B cell (primary cell): ENCODE measurements at regions not wholly inside any gene's neighbourhood (a gene's known extent, or its start where the extent isn't known, plus 50 kb on each side); places are given as distances from the start of the nearest gene placed in this dataset.

ENCODE experiments used
- ATAC-seq: fragments of 200-7000 bp; cut with Tn5 transposase; one replicate; pipeline ENCODE4 v1.10.0; 2021; ENCODE audit warnings: low read depth, mild to moderate bottlenecking, moderate number of reproducible peaks, moderate library complexity
- CTCF ChIA-PET: fragments of 350-600 bp; sonication (Branson Sonifier 250); formaldehyde crosslinking; loops from one replicate; lab custom pipeline; 2021; ENCODE audit warnings: antibody characterized with exemption, inconsistent platforms; lab: Charles Lee
- POLR2A ChIA-PET: fragments of 350-600 bp; sonication (Branson Sonifier 250); formaldehyde crosslinking; loops from one replicate; lab custom pipeline; 2021; ENCODE audit warnings: antibody characterized with exemption; lab: Charles Lee
- DNase-seq: peaks from one replicate; pipeline ENCODE4 v3.0.0; 2013
- H2AFZ ChIP-seq: 2 replicates; pipeline ENCODE4 v1.6.1; 2012; ENCODE audit warnings: mild to moderate bottlenecking, low read depth, low read length; ENCODE audit not compliant: insufficient read depth, poor library complexity, severe bottlenecking
- H3K27ac ChIP-seq, 2 donors: 1 replicate in 1 of 2; 2 replicates in 1 of 2; pipeline ENCODE4 v1.5.1; 2012 to 2013; ENCODE audit warnings: low read length in 2 of 2, mild to moderate bottlenecking in 2 of 2, moderate library complexity in 1 of 2
- H3K27me3 ChIP-seq, 4 experiments: fragments of 200-600 bp in 1 of 4; sonication (generic) in 1 of 4; replicated peaks in 1 of 4; 1 replicate in 2 of 4; 2 replicates in 2 of 4; pipeline versions ENCODE4 v1.6.1 to v1.7.0; 2013 to 2016; ENCODE audit warnings: low read length in 3 of 4, mild to moderate bottlenecking in 2 of 4, mixed read lengths in 1 of 4, moderate library complexity in 1 of 4; ENCODE audit not compliant: insufficient read depth in 4 of 4, control insufficient read depth in 3 of 4; ENCODE audit errors: control extremely low read depth in 1 of 4
- H3K36me3 ChIP-seq, 2 experiments: replicated peaks in 1 of 2; 1 replicate in 1 of 2; 2 replicates in 1 of 2; pipeline versions ENCODE4 v1.6.1 to v1.7.1; 2013; ENCODE audit warnings: low read length in 1 of 2; ENCODE audit not compliant: insufficient read depth in 2 of 2, control insufficient read depth in 1 of 2; ENCODE audit errors: control extremely low read depth in 1 of 2, extremely low read depth in 1 of 2
- H3K4me1 ChIP-seq, 2 donors: fragments of 200-600 bp in 1 of 2; sonication (generic) in 1 of 2; 1 replicate in 1 of 2; 2 replicates in 1 of 2; pipeline versions ENCODE4 v1.5.1 to v1.6.1; 2013 to 2017; ENCODE audit warnings: low read length in 2 of 2; ENCODE audit not compliant: control insufficient read depth in 2 of 2, insufficient read depth in 2 of 2
- H3K4me2 ChIP-seq: replicated peaks from 2 replicates; pipeline ENCODE3; 2012; ENCODE audit warnings: mild to moderate bottlenecking, low read depth, low read length; ENCODE audit not compliant: poor library complexity, severe bottlenecking
- H3K4me3 ChIP-seq, 5 experiments: fragments of 200-600 bp in 1 of 5; sonication (generic) in 1 of 5; 1 replicate in 3 of 5; 2 replicates in 2 of 5; pipeline versions ENCODE4 v1.5.1 to v1.7.0; 2011 to 2016; ENCODE audit warnings: low read length in 4 of 5, mild to moderate bottlenecking in 4 of 5, low read depth in 2 of 5, control low read depth in 1 of 5, moderate library complexity in 1 of 5; ENCODE audit not compliant: insufficient read depth in 1 of 5; ENCODE audit errors: control extremely low read depth in 1 of 5, extremely low read depth in 1 of 5
- H3K79me2 ChIP-seq: fragments of 200-600 bp; sonication (generic); one replicate; pipeline ENCODE4 v1.6.0; 2016; ENCODE audit warnings: low read length; ENCODE audit not compliant: control insufficient read depth, insufficient read depth
- H3K9ac ChIP-seq: fragments of 200-600 bp; sonication (generic); 2 replicates; pipeline ENCODE4 v1.6.1; 2017; ENCODE audit warnings: mild to moderate bottlenecking, low read length, moderate library complexity
- H3K9me3 ChIP-seq, 3 donors: one replicate each; pipeline versions ENCODE4 v1.6.1 to v1.7.1; 2013; ENCODE audit warnings: low read length in 2 of 3; ENCODE audit not compliant: control insufficient read depth in 2 of 3, insufficient read depth in 1 of 3; ENCODE audit errors: control extremely low read depth in 1 of 3
- H4K20me1 ChIP-seq: 2 replicates; pipeline ENCODE4 v1.6.0; 2012; ENCODE audit warnings: mild to moderate bottlenecking, low read length; ENCODE audit not compliant: insufficient read depth, control insufficient read depth, poor library complexity, severe bottlenecking
- H3K27ac Mint-ChIP-seq: one replicate; pipeline ENCODE4 v1.8.0; 2021; ENCODE audit warnings: mixed read lengths
- H3K27me3 Mint-ChIP-seq: one replicate; pipeline ENCODE4 v1.8.0; 2021; ENCODE audit warnings: mixed read lengths
- H3K4me1 Mint-ChIP-seq: one replicate; pipeline ENCODE4 v1.8.0; 2021; ENCODE audit warnings: mixed read lengths
- H3K4me3 Mint-ChIP-seq: one replicate; pipeline ENCODE4 v1.8.0; 2021; ENCODE audit warnings: mixed read lengths
- H3K9me3 Mint-ChIP-seq: one replicate; pipeline ENCODE4 v1.8.0; 2022; ENCODE audit warnings: mixed read lengths; ENCODE audit not compliant: insufficient read depth
- CTCF ChIP-seq: fragments of 200-600 bp; IDR thresholded peaks from one replicate; pipeline ENCODE4 v1.8.0; 2022; ENCODE audit warnings: antibody characterized with exemption, mild to moderate bottlenecking
- EZH2 ChIP-seq: IDR thresholded peaks from 2 replicates; pipeline ENCODE4 v1.6.1; 2012; ENCODE audit warnings: borderline replicate concordance, low read depth, mild to moderate bottlenecking, moderate library complexity, low read length; ENCODE audit not compliant: insufficient read depth, poor library complexity, severe bottlenecking
- WGBS: methylation state at CpG from one replicate; pipeline ENCODE4 v1.1.5; 2013; ENCODE audit warnings: missing lambda C conversion rate; ENCODE audit not compliant: insufficient coverage; 5-methylcytosine and 5-hydroxymethylcytosine counted together
- intact Hi-C: fragments of 100-400 bp; cut with micrococcal nuclease; formaldehyde crosslinking; loops from one replicate; pipeline ENCODE4 v1.10.0; 2022

GRCh38 chr2:18824325-18824790 lies 235.0 kb upstream of the NT5C1B start:
- no peaks in the 10 kb centered on the region for H3K4me1 ChIP-seq
- H3K36me3 ChIP-seq = no peaks in the 10 kb centered on the region
- no peak overlapping the region for H3K4me2 ChIP-seq
- POLR2A ChIA-PET = no interaction called here
- no peaks in the 10 kb centered on the region for H3K9me3 ChIP-seq
- CTCF ChIA-PET = no interaction called here
- no peak overlapping the region for H3K4me3 ChIP-seq
- 100% methylated on average over 1 of the region's 2 CpGs for WGBS
- H3K4me3 Mint-ChIP-seq = no peak overlapping the region
- H3K27me3 Mint-ChIP-seq = no peaks in the 10 kb centered on the region
- H3K27ac ChIP-seq = no peak overlapping the region
- H3K79me2 ChIP-seq = no peaks in the 10 kb centered on the region
- no peak for DNase-seq
- H3K9ac ChIP-seq = no peak overlapping the region
- no peak overlapping the region for H2AFZ ChIP-seq
- ATAC-seq = no peak
- H3K27ac Mint-ChIP-seq = no peak overlapping the region
- TF ChIP-seq CTCF = no peak
- TF ChIP-seq EZH2 = no peak
- no peaks in the 10 kb centered on the region for H3K9me3 Mint-ChIP-seq
- no peaks in the 10 kb centered on the region for H3K27me3 ChIP-seq
- H3K4me1 Mint-ChIP-seq = no peaks in the 10 kb centered on the region
- intact Hi-C loops = no loop called here
- H4K20me1 ChIP-seq = no peaks in the 10 kb centered on the region

- no peaks in the 10 kb centered on the region for H3K27me3 Mint-ChIP-seq
- H4K20me1 ChIP-seq = no peaks in the 10 kb centered on the region
- TF ChIP-seq EZH2 (no peak), CTCF (no peak)
- no peaks in the 10 kb centered on the region for H3K9me3 Mint-ChIP-seq
- no peaks in the 10 kb centered on the region for H3K27me3 ChIP-seq
- DNase-seq = no peak
- WGBS = no CpG with 5 or more reads among the region's 1 CpG
- ChIA-PET CTCF (no interaction called here), POLR2A (no interaction called here)
- H3K4me3 ChIP-seq = no peak overlapping the region
- no peak overlapping the region for H3K4me3 Mint-ChIP-seq
- intact Hi-C loops = no loop called here
- no peaks in the 10 kb centered on the region for H3K4me1 Mint-ChIP-seq
- no peaks in the 10 kb centered on the region for H3K79me2 ChIP-seq
- H3K9me3 ChIP-seq = no peaks in the 10 kb centered on the region
- H2AFZ ChIP-seq = no peak overlapping the region
- no peaks in the 10 kb centered on the region for H3K36me3 ChIP-seq
- H3K9ac ChIP-seq = no peak overlapping the region
- no peak overlapping the region for H3K27ac Mint-ChIP-seq
- no peak overlapping the region for H3K27ac ChIP-seq
- no peak for ATAC-seq
- H3K4me2 ChIP-seq = no peak overlapping the region
- no peaks in the 10 kb centered on the region for H3K4me1 ChIP-seq
Observed at GRCh38 chr2:18821431-18821830, 232.1 kb upstream of the NT5C1B start.
